Epithelial cell of esophagus (primary cell): ENCODE measurements at regions not wholly inside any gene's neighbourhood (a gene's known extent, or its start where the extent isn't known, plus 50 kb on each side); places are given as distances from the start of the nearest gene placed in this dataset.

ENCODE experiments used
- DNase-seq: peaks from one replicate; pipeline ENCODE4 v3.0.0; 2010; ENCODE audit warnings: low read depth
- H3K4me3 ChIP-seq: 2 replicates; pipeline ENCODE4 v1.5.1; 2011; ENCODE audit warnings: mild to moderate bottlenecking, low read length, control low read depth
- CTCF ChIP-seq: IDR thresholded peaks from 2 replicates; pipeline ENCODE4 v1.5.1; 2011; ENCODE audit warnings: low read depth, mild to moderate bottlenecking, low read length, control low read depth, inconsistent platforms; ENCODE audit not compliant: insufficient read depth; ENCODE audit errors: missing control alignments

GRCh38 chr3:178155521-178155920 is 380.7 kb upstream of the KCNMB2 start:
- H3K4me3 ChIP-seq = no peak overlapping the region
- DNase-seq = no peak
- no peak for TF ChIP-seq CTCF

DNA sequence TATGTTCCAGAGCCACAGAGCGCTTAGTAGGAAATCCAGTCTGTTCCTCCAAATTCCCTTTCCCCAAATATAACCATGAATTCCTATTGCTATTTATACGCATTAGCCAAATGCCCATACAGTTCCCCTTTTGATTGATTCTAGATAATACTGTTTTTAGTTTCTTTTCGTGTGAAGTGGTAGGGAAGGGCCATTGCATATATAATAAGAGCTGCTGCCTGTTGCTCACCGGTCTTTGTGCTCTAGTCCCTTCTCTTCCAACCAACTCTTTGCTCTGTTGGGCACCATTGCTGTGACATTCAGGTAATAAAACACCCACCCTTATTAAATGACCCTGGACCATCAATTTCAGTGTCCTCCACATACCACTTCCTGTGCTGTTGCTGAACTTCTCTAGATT is 379.9 kb upstream of the KCNMB2 start:
- no peak for DNase-seq
- no peak overlapping the region for H3K4me3 ChIP-seq
- no peak for TF ChIP-seq CTCF

DNA sequence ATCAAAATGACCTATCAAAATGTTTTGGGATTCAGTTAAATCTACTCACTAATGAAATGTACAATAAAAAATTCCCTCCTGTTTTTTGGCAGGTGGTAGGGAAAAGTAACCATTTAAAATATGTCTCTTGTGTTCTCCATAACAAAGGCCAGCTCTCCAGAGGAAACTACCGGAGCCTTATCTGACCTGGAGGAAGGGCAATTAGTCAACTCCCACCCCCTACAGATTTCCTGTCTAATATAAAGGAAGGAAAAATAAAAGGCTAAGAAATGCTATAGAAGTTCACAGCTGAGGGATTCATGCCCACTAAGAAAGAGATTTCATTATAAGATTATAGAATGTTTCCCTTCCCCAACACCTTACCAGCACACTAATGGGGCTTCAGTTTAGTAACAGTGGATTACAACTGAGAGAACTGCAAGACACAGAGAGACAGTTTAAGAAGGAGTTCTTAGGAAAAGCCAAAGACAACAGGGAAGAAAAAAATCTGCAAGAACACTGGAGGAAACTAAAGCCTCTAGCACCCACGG is 376.5 kb upstream of the KCNMB2 start:
- no peak for DNase-seq
- TF ChIP-seq CTCF = no peak
- no peak overlapping the region for H3K4me3 ChIP-seq

GRCh38 chr3:178169421-178169820 is 366.8 kb upstream of the KCNMB2 start:
- no peak overlapping the region for H3K4me3 ChIP-seq
- TF ChIP-seq CTCF = no peak
- DNase-seq = no peak

DNA sequence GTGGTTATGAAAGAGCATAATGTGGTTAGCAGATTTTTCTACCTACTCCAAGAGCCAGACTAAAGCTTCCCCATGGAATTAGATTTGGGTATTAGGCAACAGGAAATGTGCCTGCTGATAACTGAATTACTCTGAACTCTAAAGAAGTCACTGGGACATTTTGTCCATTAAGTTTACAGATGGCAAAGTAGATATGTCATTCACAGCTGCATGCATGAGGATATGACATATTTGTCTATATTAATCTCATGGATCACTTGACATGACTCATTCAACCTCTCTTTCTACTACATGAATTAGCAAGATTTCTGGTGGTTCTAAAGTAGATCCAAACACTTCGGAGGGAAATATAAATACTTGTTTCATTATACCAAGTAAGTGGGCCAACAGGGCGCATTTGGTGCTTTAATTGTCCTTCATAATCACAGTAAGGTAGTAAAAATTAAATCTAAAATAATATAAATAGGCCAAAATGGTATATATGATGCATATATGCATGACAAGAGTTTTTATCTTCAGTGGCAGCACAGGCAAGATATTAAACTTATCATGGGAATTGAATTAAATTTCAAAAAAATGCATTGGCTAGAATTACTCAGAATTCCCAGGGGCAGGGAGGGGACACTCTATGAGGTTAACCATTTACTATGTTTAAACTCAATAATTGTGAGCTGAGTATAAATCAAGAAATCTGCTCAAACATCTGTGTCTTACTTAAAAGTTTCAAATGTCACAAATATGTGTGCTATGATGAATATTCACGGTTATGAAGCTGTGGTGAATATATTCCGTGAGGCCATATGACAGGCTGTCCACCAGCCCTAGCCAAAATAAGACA is 365.3 kb upstream of the KCNMB2 start:
- no peak overlapping the region for H3K4me3 ChIP-seq
- DNase-seq = peak; percentile 78
- TF ChIP-seq CTCF = no peak

DNA sequence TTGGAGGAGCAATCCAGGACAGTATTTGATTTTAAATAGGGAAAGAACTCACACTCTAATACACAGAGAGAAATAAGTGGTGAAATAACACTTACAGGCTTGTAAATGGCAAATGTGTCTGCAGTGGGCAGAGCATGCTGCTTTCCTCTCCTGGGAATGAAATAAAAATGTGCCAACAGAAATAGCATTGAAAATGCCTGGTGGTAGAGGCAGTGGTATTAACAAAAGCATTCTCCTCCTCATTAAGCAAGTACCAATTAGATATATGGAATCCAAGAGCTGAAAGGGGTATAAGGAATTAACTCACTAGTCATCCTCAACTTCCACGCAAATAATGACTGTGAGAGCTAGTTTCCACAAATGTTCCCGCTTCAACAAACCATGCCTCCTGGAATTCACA is 364.1 kb upstream of the KCNMB2 start:
- no peak for DNase-seq
- no peak for TF ChIP-seq CTCF
- H3K4me3 ChIP-seq = no peak overlapping the region
